IPS-18c (cell line): ENCODE measurements at regions not wholly inside any gene's neighbourhood (a gene's known extent, or its start where the extent isn't known, plus 50 kb on each side); places are given as distances from the start of the nearest gene placed in this dataset.

ENCODE experiments used
- H3K4me3 ChIP-seq: 2 replicates; pipeline ENCODE4 v1.7.0; 2013; ENCODE audit warnings: low read depth, mild to moderate bottlenecking, low read length, moderate library complexity; ENCODE audit not compliant: insufficient read depth
- H3K9me3 ChIP-seq: one replicate; pipeline ENCODE4 v1.6.1; 2013; ENCODE audit warnings: mild to moderate bottlenecking, low read length, moderate library complexity; ENCODE audit not compliant: control insufficient read depth, insufficient read depth

DNA sequence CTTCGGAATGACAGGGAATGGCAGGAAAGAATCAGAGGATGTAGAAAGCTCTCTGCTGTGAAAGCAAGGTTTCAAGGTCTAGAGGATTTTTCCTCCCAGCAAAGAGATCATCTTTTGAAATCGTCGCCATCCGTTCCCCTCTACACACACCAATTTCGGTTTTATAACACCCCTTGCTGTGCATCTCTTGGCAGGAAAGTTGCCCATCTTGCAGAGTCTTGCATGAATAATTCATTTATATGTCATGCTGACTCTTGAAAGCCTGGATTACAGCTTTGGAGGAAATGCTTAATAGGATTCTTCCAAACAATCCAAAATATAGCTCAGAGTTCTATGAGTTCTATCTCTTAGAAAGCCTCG is 262.7 kb downstream of the CHL1 start:
- H3K4me3 ChIP-seq: no peak overlapping the region
- H3K9me3 ChIP-seq: no peaks in the 10 kb centered on the region

DNA sequence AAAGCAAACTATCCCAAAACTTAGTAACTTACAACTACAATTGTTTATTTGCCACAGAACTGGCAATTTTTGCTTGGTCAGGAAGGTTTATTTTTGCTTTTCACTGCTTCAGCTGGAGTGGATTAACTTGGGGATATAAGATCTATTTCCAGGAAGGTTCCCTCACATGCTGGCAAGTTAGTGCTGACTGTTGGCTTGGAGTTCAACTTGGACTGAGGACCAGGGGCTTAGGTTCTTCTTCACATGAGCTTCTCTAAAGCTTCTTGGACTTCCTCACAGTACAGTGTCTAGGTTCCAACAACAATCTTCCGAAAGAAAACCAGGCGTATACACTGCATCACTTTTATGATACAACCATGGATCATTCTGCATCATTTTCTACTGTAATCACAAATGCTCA is 264.4 kb downstream of the CHL1 start:
- Histone ChIP-seq H3K9me3 (no peaks in the 10 kb centered on the region), H3K4me3 (no peak overlapping the region)

DNA sequence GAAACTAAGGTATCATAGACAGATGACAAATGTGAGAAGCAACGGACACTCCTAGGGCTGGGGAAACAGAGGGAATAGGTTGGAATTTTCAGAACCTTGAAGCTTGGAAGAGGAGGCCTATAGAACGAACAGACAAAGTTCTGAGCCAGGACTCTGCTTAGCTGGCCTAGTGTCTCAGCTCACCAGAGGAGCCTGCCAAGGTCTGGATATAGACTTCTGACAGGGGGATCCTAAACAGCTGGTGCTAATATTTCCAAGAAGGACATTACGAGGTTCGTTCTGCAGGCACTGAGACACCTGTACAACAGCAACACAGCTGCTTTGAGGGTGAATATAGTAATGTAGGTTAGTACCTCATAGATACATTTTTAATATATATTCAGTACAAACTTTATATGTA is 266.3 kb downstream of the CHL1 start:
- Histone ChIP-seq H3K9me3 (no peaks in the 10 kb centered on the region), H3K4me3 (no peak overlapping the region)

GRCh38 chr3:463252-464192 is 267.0 kb downstream of the CHL1 start:
- no peaks in the 10 kb centered on the region for H3K9me3 ChIP-seq

GRCh38 chr3:464255-464654 is 267.7 kb downstream of the CHL1 start:
- no peaks in the 10 kb centered on the region for H3K9me3 ChIP-seq
- no peak overlapping the region for H3K4me3 ChIP-seq

More at GRCh38 chr3:463252-464192, 267.0 kb downstream of the CHL1 start:
- no peak overlapping the region for H3K4me3 ChIP-seq

DNA sequence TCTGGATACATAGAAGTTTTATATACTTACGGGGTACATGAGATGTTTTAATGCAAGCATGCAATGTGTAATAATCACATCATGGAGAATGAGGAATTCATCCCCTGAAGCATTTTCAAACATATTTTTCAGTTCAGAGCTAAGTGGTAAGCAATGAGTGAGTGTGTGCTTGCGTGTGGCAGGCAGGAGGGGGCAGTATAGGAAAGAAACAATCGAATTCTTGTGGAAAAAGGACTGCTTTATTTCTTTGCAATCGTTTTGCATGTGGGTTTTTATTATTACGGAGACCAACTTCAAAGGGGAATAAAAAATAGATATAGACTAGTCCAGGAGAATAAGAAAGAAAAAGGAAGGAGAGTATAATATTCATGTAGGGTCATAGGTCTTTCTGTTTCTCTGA is 271.6 kb downstream of the CHL1 start:
- Histone ChIP-seq H3K4me3 (no peak overlapping the region), H3K9me3 (no peaks in the 10 kb centered on the region)

- H3K9me3 ChIP-seq: no peaks in the 10 kb centered on the region
- H3K4me3 ChIP-seq: no peak overlapping the region
Observed at GRCh38 chr3:473033-473800, 276.7 kb downstream of the CHL1 start.

GRCh38 chr3:474828-475227 is 278.3 kb downstream of the CHL1 start:
- no peaks in the 10 kb centered on the region for H3K9me3 ChIP-seq
- no peak overlapping the region for H3K4me3 ChIP-seq

GRCh38 chr3:480070-480469 is 283.5 kb downstream of the CHL1 start:
- Histone ChIP-seq H3K9me3 (no peaks in the 10 kb centered on the region), H3K4me3 (no peak overlapping the region)

DNA sequence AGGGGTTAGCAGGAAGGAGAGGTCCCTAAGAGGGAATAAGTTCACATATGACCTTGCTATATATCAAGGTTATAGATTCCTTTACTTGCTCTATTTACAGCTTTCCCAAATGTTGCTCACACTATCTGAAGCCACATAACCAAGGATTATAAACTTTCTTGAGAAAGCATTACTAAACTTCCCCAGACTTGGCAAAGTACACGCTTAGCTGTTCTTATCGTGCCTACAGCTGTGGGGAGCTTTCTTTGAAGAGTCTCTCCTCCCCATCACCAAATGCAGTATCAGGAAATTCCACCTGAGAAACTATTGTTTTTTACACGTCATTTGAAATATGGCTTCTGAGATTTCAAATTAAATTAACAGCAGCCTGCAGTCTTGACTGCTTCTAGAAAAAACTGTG is 284.5 kb downstream of the CHL1 start:
- Histone ChIP-seq H3K9me3 (no peaks in the 10 kb centered on the region), H3K4me3 (no peak overlapping the region)

- Histone ChIP-seq H3K9me3 (no peaks in the 10 kb centered on the region), H3K4me3 (no peak overlapping the region)
Observed at GRCh38 chr3:481680-482079, 285.1 kb downstream of the CHL1 start.

GRCh38 chr3:482479-482878 is 285.9 kb downstream of the CHL1 start:
- Histone ChIP-seq H3K9me3 (no peaks in the 10 kb centered on the region), H3K4me3 (no peak overlapping the region)

- Histone ChIP-seq H3K9me3 (no peaks in the 10 kb centered on the region), H3K4me3 (no peak overlapping the region)
Observed at GRCh38 chr3:484341-484740, 287.8 kb downstream of the CHL1 start.

DNA sequence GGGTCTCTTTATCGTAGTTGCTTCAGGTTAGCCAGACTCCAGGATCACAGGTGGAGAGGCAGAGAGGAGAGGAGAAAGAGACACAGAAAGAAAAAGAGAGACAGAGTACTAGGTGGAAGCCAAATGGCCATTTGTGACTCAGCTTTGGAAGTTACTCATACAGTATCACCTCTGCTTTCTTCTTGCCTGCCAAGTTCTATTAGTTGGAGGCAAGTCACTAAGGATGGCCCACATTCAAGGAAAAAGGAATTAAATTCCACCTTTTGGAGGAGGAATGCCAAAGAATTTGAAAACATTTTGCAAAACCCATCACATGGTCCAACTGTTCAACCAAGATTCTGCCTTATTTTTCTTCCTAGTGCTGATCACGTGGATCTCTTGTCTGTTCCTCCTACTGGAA is 291.1 kb downstream of the CHL1 start:
- no peaks in the 10 kb centered on the region for H3K9me3 ChIP-seq
- H3K4me3 ChIP-seq: no peak overlapping the region

DNA sequence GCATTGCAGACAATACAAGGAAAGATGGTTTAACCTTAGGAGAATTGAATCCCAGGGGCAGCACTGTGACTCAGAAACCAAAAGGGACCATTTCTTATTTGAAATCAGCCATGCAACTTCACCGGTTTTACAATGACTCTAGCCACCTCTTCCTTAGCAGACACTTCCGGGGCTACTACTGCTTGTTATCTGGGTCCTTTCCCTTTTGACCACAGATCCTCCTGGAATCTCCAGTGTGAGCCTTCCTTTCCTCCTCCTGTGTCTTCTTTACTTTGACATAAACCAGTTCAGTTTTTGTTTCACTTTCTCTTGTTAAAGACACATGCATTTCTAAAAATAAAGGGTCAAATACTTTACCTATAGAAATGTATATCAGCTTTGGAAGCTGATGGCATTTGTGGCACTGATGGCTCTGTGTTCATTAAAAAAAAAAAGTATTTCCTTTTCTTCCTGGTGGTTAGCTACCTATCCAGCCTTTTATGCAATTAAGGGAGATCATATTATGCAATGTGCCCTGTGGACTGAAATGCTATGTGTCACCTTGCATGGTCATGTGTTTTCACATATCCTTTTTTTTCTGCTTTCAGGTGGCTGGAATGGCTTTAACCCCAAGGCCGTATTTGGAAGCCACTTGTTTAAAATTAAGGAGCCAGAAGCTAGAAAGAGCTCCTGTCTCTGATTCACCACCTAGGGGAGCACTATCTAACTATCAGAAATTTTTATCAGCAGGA is 296.2 kb downstream of the CHL1 start:
- Histone ChIP-seq H3K9me3 (no peaks in the 10 kb centered on the region), H3K4me3 (no peak overlapping the region)

DNA sequence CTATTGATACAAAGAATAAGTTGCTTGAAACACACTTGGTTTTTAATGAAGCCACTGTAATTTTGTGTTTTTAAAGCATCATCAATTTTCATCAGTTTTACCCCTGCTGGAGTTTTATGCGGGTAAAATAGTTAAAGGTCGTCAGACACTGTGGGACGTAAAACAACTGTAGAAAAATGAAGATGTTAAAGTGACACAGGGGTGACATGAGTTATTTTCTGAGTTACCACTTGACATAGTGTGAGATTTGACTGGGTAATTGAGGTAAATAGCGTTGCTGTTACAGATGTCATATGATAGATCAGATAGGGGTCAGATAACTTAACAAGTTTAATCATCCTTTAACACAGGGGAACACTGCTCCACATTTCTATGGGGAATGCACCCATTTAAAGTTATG is 297.6 kb downstream of the CHL1 start:
- Histone ChIP-seq H3K9me3 (no peaks in the 10 kb centered on the region), H3K4me3 (no peak overlapping the region)

- Histone ChIP-seq H3K4me3 (no peak overlapping the region), H3K9me3 (no peaks in the 10 kb centered on the region)
Observed at GRCh38 chr3:498487-498886, 301.9 kb downstream of the CHL1 start.
